ENCODE measurements at regions not wholly inside any gene's neighbourhood (a gene's known extent, or its start where the extent isn't known, plus 50 kb on each side); places are given as distances from the start of the nearest gene placed in this dataset.
A peak's percentile ranks its signal among the peaks of the same experiment; 100 is the strongest.
"Not testable (repeated sequence)": the region's sequence is repeated elsewhere in the genome, so short reads cannot be mapped to it uniquely, and the experiment has no call there.

DNA sequence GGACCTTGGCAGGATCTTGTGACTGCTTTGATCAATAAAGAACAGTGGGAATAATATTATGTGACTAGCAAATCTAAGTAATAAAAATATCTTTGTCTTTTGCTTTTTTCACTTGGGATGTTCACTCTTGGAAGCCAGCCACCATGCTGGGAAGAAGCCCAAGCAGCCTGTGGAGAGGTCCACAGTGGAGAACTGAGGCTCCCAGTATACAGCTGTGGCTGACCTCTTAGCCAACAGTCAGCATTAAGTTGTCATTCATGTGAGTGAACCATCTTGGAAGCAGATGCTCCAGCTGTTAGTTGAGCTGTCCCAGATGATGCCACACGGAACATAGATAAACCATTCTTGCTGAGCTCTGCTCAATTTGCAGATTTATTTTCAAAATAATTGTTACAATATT, 160.0 kb downstream of the OSR1 start:
- DNase-seq = peak; percentile 1

DNA sequence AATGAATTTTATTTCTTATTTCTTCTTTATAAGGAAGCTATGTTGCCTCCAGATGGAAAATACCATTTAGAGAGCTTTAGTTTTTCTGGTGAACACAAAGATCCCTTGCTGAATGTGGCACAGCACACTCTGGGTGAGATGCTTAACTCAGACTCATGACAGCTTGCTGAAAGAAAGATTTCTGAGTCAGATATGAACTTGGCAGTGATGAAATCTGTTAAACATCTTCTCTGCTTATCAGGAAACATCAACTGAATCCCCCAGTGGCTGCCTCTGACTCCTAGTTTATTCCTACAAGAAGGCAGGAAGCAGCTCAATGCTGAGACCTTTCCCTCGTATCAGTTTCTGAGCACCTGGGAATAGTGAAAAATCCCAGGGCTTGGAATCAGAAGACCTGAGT, 162.8 kb downstream of the OSR1 start:
- DNase-seq = no peak

DNA sequence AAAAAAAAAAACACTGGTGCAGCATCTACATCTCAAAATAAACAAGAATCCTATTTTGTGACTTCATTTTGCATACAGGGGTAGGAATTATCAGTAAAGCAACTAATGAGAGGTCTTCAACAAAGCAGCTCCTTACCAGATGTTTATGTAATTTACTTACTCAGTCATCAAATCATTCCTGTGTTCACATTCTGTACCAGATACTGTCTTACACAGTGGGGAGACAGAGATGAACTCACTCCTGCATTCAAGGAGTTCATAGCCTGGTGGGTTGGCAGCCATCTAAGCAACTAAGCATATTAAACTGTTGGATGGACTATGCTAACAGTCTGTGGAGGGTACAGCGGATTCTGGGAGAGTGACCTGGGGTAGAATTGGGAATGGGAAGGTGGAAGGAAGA, 169.0 kb downstream of the OSR1 start:
- no peak for DNase-seq

DNA sequence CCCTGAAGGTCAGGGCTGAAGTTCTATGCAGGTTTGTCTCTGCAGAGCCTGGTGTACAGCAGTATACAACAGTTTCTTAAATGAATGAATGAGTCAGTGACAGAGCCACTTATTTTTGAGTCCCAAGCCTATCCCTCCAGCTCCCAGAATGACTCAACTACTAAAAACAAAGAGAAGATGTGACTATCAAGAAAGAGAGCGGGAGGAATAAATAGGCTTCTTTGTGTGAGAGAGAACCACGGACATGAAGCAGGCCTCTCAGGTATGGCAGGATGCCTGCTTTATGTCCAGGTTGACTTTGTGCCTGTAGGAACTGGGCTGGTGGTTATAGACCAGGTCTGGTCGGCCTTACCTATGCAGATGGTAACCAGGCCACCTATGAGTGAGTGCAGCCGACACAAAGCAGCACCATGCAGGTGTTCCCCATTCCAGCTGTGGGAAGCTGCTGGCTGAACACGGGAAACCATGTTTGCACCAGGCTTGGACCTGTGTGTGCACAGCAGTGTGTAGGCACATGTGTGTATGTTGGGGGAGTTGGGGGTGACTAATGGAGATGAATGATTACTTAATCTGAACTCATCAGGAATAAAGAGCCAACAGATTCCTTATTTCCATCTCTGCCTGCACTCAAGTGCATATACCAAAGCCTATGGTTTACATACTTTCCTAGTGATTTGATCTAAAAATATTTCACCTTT, 171.0 kb downstream of the OSR1 start:
- DNase-seq = no peak

DNA sequence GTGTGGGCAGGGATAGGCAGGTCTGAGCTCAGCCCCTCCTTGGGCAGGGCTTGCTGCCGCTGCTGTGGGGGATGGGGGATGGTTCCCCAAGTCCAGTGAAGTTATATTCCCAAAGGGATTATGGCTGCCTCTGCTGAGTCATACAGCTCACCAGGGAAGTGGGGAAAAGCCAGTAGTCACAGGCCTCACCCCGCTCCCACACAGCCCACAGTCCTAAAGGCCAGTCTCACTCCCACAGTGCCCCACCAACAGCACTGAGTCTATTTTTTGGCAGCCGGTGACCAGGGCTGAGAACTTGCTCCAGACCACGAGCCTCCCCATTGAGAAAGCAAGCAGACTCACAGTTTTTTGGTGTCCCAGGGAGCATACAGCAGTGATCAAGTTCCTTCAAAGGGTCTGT, 173.3 kb downstream of the OSR1 start:
- no peak for DNase-seq

DNA sequence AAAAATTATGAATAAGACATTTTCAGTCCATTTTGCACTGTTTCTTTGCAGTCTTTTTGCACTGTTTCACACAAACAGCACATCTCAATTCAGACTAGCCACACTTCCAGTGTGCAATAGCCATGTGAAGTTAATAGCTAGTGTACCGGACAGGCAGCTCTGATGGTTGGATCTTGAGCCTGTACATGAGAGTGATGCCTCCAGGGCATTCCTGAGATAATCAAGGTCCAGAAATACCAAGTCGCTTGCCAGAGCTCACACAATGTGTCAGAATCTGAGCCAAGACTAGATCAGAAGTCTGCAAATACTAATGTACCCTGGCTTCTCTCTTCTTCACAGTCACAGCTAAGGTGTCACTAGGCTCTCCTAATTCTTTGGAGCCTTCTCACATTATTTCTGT, 180.2 kb downstream of the OSR1 start:
- DNase-seq = no peak

DNA sequence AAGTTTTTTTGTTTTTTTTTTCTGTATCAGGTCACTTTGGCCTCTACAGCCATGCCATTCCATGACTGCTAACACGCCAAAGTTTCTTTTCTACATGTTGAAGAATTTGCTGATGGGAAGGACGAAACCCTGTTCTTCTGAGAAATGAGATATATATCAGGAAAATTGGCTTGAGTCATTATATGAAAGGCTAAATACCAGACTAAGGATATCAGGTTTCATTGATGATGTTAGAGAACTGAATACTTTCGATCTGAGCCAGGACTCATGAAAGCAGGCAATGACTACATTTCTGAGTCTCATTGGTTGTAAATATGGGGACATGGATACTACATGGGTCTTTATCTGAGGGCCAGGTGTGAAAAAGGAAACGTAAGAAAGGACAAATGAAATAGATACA, 181.4 kb downstream of the OSR1 start:
- DNase-seq = no peak

DNA sequence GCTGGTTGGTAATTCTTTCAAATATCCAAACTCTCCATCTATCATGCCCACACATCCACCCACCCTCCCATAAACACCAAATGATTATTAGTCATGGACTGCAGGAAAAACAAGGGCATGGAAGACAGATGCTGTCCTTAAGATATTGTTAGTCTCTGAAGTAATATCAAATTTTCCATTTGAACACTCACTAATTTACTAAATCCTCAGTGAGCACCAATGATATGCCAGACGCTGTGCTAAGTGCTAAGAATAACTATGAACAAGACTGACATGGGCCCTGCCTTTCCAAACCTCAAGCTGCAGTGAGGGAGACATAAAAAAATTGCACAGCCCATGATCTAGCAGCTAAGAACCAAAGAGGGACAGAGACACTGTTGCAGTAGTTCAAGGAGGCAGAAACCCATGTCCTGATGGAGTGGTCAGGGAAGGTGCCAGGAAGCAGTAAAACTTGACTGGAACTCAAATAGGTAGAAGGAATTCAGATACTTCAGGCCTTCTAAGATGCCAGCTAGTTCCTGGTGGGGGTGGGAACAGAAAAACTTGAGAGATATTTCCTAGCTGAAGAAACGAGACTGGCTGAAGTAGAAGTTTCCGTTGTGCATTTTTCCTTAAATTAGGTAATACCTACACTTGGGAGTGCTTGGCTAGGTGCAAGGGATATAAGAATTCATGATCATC, 182.1 kb downstream of the OSR1 start:
- no peak for DNase-seq

DNA sequence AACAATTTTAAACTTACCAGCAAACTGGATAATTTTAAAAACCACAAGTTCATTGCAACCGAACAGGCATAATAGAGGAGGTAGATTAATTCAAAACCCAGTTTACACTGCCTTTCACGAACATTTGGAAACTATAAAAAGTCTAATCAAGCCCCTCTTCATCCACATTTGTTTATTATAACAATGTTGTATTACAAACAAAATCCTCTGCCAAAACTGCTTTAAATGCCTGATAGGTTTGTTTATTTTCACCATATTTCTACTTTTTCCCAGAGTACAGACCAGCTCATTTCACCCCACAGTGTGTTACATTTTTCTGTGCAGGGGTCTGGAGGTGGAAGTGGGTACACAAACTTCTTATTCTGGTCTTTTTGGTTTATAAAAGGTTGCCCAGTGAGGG, 184.2 kb downstream of the OSR1 start:
- no peak for DNase-seq

DNA sequence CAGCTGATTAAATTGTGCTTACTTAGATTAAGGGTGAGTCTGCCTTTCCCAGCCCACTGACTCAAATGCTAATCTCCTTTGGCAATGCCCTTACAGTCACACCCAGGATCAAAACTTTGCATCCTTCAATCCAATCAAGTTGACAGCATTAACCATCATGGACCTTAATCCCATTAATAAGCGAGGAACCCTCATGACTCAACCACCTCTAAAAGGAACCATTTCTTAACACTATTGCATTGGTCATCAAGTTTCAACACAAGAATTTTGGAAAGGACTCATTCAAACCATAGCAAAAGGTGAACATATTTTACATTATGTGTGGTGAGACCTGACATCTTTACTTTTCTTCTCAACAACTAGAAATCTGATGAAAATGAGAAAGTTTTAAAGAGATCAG, 187.0 kb downstream of the OSR1 start:
- DNase-seq = no peak

DNA sequence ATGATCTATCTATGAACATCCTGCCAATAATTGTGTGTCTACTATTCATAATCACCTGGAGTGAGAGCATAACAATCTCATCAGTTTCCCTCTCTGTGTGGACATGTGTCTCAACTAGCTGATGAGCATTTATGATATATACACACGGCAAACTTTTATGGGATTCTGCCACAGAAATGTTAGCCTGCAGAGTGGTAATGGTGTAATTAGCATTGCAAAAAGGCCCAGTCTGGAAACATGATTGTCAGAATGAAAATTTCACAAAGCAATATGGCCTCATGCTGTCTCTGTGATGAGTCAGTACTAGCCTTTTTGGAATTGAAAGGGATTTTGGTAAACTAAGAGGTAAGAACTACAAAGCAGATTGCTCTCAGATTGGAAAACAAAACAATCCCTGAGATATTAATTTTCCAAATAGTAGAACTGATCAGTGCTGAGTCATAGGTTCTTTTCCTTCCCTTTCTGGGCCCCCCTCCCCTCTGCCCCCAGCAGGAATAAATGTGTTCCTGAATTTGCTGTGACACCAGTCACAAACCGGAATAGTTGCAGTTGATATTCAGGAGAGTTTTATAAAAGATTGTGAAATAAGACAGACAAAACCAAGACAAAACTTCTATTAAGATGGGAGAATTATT, 189.2 kb downstream of the OSR1 start:
- DNase-seq = no peak

DNA sequence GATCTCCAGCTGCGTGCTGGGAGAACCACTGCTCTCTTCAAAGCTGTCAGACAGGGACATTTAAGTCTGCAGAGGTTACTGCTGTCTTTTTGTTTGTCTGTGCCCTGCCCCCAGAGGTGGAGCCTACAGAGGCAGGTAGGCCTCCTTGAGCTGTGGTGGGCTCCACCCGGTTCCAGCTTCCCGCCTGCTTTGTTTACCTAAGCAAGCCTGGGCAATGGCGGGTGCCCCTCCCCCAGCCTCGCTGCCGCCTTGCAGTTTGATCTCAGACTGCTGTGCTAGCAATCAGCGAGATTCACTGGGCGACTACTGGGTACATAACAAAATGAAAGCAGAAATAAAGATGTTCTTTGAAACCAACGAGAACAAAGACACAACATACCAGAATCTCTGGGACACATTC, 194.3 kb downstream of the OSR1 start:
- not testable (repeated sequence) for DNase-seq

DNA sequence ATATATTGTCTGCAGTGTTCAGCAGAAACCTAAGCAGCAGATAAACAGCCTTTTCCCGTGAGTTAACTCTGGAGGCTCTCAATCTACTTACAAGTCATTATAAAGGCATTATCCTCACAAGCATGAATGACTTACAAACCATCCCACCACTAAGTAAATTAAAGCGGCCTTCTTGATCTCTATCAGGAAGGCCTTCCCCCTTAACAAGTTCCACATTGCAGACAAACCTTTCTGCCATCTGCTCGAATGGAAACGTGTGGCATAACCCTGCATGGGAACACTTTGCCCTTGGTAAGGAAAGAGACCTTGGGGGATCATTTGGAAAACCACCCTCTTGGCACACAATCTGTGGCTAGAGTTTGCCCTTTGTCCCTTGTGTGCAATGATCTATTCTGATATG, 199.5 kb downstream of the OSR1 start:
- DNase-seq = no peak

DNA sequence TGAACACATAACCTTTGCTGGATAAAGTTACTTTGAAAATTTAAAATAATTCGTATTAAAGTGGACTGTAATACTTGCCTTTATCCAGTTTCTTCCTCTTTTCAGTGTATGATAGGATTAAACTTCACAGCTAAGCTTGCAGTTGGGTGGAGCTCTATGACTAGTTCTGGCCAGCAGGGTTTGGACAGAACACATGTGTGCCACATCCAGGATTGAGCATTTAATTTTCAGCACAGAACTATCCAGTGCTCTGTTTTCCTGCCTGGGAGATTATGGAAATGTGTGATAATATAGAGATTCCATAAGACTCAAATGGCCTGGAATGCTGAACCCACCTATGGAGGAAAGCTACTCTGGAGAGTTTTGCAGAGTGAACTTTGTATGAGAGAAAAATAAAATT, 200.2 kb downstream of the OSR1 start:
- no peak for DNase-seq

DNA sequence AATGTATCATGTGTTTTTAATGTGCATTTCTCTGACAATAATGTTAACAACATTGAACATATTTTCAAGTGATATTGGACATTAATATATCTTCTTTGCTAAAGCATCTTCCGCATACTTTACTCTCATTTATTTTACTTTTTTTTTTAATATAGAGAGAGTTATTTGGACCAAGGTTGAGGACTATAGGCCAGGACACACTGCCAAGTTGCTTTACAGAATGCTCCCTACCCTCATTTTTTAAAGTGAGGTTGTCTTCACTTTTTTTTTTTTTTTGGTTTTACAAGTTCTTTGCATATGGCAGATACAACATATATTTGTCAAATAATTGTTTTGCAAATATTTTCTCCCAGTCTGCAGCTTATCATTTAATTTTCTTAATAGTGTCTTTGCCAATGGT, 201.8 kb downstream of the OSR1 start:
- DNase-seq = no peak

DNA sequence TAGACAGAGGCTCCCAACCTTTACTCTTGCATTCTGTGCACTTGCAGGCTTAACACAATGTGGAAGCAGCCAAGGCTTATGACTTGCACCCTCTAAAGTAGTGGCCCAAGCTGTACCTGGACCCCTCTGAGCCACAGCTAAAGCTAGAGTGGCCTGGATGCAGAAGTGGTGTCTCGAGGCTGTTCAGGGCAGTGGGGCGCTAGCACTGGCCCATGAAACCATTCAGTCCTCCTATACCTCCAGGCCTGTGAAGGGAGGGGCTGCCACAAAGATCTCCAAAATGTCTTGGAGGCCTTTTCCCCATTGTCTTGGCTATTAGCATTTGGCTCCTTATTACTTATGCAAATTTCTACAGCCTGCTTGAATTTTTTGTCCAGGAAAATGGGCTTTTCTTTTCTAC, 207.7 kb downstream of the OSR1 start:
- DNase-seq = no peak

DNA sequence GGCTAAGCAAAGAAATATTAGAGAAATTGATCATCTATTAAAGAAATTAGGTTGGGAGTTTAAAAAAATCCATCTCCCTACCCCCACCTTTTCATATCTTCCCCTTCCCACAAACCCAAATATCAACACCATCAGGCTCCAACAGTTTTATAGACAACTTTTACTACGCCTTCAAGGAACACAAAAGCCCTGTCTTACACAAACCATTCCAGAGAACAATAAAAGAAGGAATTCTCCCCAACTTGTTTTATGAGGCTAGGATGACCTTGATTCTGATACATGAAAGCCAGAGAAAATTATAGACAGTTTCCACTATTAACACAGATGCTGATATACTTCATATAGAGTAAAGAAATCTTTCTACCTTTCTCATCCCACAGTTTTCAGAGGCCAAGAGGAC, 211.6 kb downstream of the OSR1 start:
- DNase-seq = no peak

DNA sequence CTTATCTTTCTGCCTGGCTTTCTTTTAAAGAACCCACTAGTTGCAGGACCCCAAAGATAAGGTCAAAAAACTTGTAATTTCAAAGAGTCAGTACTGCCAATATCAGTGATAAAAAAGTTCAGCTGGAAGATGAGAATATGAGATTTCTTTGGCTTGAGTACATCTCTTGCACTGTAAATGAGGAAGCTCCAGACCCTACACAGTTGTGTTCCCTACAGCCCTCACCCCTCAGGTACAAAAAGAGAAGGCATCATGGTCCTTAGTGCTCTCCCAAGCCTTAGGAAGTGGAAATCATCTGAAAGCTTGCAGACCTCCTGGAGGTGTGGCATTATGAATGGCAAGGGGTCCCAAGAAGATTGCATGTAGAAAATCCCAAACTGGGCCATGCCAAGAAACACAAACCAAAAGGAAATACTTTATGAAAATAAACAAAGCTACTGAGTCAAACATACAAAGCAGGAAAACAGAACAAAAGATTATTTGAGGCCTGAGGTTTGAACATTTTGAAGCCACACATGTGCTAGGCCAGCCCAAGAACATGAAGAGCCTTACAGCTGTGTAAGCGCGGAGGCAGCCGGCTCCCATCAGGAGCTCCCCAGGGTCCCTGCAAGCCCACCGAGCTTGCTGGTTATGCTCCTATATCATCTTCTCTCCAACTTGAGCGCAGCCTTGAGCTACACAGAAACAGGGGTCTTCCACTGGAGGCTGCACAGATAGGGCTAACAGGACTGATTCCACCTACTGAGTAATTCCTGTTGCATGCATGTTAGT, 217.0 kb downstream of the OSR1 start:
- no peak for DNase-seq

DNA sequence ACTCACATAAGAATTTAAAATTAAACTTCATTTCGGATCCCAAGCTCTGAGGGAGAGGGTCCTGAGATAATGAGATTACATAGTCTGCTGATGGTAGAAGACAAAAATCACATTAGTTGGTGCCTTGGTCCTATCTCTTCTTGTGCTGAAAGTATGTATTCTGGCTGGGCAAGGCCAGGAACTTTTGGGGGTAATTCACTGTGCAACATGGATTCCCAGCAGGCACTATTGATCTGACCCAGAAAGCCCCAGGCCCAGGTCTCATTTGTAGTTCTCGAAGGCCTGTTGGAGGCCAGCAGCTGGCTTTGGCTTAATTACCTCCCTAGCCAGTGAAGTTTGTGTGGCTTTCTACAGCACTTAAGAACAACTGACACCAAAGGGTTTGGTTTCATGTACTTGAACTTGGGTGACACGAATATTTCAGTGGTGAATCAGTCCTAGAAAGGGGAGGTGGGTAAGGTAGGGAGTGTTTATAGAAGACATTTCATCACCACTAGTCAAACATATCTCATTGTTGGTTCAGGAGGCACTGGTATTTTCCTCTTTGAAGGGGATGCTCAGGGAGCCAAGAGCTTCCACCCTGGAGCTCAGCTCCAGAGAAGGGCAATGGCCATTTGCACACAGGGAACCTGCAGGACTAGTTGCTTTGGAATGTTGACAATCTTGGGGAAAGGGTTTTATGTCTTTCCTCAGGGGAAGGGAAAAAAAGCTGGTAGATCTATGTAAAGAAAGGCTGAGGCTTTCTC, 217.8 kb downstream of the OSR1 start:
- no peak for DNase-seq

DNA sequence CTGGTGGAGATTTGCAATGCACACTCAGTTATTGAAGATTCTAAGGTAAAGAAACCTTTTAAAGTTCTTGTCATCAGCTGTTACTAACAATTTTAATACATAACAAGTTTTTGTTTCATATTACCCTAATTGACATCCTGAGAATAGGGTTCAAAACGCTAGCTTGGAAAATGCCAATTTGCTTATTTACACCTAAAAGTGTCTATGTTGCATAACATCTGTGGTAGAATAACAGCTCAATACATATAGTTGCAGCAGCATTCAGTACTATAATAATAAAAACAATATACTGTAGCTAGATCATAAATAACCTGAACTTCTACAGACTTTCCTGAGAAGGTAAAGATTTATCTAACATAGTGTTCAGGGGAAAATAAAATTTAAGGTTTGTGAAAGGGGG, 219.0 kb downstream of the OSR1 start:
- DNase-seq = no peak

DNA sequence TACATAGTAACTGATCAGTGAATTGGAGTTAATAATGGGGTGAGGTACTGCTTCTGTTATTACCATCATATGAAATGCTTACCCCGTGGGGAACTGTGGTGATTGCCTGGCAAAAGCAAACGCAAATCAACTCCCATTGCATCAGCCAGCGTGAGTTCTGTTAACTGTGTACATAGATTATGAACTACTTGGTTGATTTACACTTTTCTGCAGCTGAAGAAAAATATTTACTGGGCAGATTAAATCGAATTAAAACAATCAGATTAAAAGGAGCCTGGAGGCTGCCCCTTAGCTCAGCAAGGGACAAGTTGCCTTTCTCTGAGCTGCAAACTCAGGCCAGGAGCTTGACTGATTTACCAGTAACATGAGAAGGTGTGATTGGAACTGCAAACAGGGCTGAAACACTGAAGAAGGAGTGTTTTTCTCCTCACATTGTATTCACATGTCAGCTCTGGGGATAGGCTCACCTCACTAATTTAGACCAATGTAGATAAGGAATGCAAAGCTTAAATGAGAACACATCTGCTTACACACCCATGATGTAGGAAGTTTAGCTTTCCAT, 220.1 kb downstream of the OSR1 start:
- DNase-seq = no peak

DNA sequence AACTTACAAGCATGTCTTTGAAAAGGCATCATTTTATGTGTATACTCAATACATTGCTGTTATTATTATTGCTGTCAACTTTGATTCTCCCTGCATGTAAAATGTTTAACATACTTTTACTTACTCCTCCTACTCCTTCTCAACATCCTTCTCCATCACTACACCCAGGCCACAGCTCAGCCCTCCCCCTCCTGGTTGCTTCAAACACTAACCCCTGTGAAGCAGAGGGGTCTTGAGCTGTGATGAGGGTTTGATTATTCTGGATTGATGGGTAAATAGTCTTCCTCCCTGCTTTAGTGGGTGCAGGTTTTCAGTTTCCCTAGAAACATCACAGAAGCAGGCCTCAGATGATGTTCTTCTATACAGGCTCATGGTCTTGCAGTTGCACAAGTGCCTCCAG, 221.0 kb downstream of the OSR1 start:
- no peak for DNase-seq
